ENCODE measurements at regions not wholly inside any gene's neighbourhood (a gene's known extent, or its start where the extent isn't known, plus 50 kb on each side); places are given as distances from the start of the nearest gene placed in this dataset.

GRCh38 chr9:86445671-86446070 lies 91.5 kb upstream of the TUT7 start:
- DNase-seq (ENCODE audit: low spot score), result no peak

- DNase-seq (ENCODE audit: low spot score), result no peak
These were observed 89.8 kb upstream of the TUT7 start for GRCh38 chr9:86443992-86444391.

GRCh38 chr9:86434039-86434726 lies 80.0 kb upstream of the TUT7 start:
- peak; percentile 55 for DNase-seq (ENCODE audit: low spot score)

GRCh38 chr9:86424251-86424891 lies 70.2 kb upstream of the TUT7 start:
- no peak for DNase-seq (ENCODE audit: low spot score)

GRCh38 chr9:86413971-86414880 lies 60.0 kb upstream of the TUT7 start:
- DNase-seq (ENCODE audit: low spot score), result peak; percentile 66

GRCh38 chr9:86410281-86410680 lies 56.1 kb upstream of the TUT7 start:
- peak; percentile 84 for DNase-seq (ENCODE audit: low spot score)

GRCh38 chr9:86408121-86408520 lies 53.9 kb upstream of the TUT7 start:
- DNase-seq (ENCODE audit: low spot score), result no peak

GRCh38 chr9:86407022-86407421 lies 52.8 kb upstream of the TUT7 start:
- DNase-seq (ENCODE audit: low spot score), result no peak

GRCh38 chr9:86406366-86406765 lies 52.2 kb upstream of the TUT7 start:
- DNase-seq (ENCODE audit: low spot score), result no peak

- no peak for DNase-seq (ENCODE audit: low spot score)
These were observed 51.7 kb upstream of the TUT7 start for GRCh38 chr9:86405926-86406325.

GRCh38 chr9:86405086-86405491 lies 50.9 kb upstream of the TUT7 start:
- no peak for DNase-seq (ENCODE audit: low spot score)
